ENCODE measurements at regions not wholly inside any gene's neighbourhood (a gene's known extent, or its start where the extent isn't known, plus 50 kb on each side); places are given as distances from the start of the nearest gene placed in this dataset.
"Not testable (repeated sequence)": the region's sequence is repeated elsewhere in the genome, so short reads cannot be mapped to it uniquely, and the experiment has no call there.

DNA sequence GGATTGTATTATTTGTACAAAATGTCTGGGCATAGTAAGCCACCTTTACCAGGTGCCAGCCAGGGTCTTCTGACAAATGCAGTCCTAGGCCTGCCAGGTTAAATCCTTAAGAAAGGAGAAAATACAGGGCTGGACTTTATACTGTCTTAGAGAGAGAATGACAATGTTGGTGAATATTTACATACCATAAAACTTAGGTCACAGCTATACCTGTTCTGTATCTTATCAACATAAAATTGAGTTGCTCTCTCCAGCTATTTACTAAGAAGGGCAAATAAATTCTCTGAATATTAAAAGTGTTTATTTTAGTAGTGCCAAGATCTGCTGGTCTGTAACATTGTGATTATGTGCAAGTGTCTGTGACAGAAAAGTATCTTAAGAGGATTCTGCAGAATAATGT lies 971.1 kb downstream of the AACS start:
- no peaks in the 10 kb centered on the region for H3K36me3 ChIP-seq (ENCODE audit: control insufficient read depth, insufficient read depth, low read length)
- peaks cover 4% of the 10 kb centered on the region for H3K4me1 ChIP-seq (ENCODE audit: control insufficient read depth, insufficient read depth, low read length)
- no peaks in the 10 kb centered on the region for H3K27me3 ChIP-seq (ENCODE audit: control insufficient read depth, insufficient read depth, low read length)
- no peak overlapping the region for H3K27ac ChIP-seq (ENCODE audit: low read depth, low read length)
- no peak overlapping the region for H3K4me3 ChIP-seq (ENCODE audit: low read depth, low read length)
- no peaks in the 10 kb centered on the region for H3K9me3 ChIP-seq (ENCODE audit: control insufficient read depth, insufficient read depth, low read length)
- no peak for DNase-seq (ENCODE audit: low read depth in 4 of 6, low spot score in 6 of 6)

DNA sequence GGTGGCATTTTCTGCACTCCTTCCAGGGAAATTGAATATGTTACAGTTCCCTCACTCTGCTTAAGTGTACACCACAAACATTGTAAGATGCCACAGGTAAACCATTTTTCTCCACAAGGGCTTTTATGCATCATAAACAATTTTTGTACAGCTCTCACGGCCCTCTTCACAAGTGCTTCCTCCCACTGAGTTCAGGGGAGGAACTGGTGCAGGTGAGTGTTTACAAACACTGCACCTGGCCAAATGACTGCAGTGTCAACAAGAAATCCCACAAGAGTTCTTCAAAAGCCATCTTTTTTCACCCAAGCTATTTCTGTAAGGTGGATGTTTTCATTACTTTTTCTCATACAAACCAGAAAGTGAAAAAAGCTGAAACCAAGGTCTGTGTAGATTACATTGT lies 973.2 kb downstream of the AACS start:
- DNase-seq (ENCODE audit: low read depth in 4 of 6, low spot score in 6 of 6) = no peak
- no peaks in the 10 kb centered on the region for H3K27me3 ChIP-seq (ENCODE audit: control insufficient read depth, insufficient read depth, low read length)
- H3K4me1 ChIP-seq (ENCODE audit: control insufficient read depth, insufficient read depth, low read length) = peaks cover 4% of the 10 kb centered on the region
- H3K4me3 ChIP-seq (ENCODE audit: low read depth, low read length) = no peak overlapping the region
- H3K36me3 ChIP-seq (ENCODE audit: control insufficient read depth, insufficient read depth, low read length) = no peaks in the 10 kb centered on the region
- no CpG with 5 or more reads among the region's 1 CpG for WGBS (ENCODE audit: insufficient coverage)
- H3K27ac ChIP-seq (ENCODE audit: low read depth, low read length) = no peak overlapping the region
- no peaks in the 10 kb centered on the region for H3K9me3 ChIP-seq (ENCODE audit: control insufficient read depth, insufficient read depth, low read length)

DNA sequence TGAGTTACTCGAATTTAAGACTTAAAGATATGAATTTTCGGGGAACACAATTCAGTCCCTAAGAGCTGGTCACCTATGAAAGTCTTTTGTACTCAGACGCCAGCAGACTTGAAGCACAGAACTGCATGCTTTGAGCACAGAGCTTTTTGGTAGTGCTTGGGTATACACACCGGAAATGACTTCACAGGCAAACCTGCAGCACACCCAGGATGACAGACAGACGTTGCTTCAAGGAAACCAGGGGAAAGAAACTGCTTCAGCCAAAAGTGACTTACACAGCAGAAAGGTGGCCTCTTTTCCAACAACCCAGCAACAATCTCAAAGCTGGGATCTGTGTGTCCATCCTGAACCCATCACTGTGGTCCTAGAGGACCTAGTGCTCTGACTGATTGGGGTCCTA lies 975.1 kb downstream of the AACS start:
- no peaks in the 10 kb centered on the region for H3K36me3 ChIP-seq (ENCODE audit: control insufficient read depth, insufficient read depth, low read length)
- no peak overlapping the region for H3K4me3 ChIP-seq (ENCODE audit: low read depth, low read length)
- 93% methylated on average over 4 of the region's 5 CpGs for WGBS (ENCODE audit: insufficient coverage)
- no peaks in the 10 kb centered on the region for H3K9me3 ChIP-seq (ENCODE audit: control insufficient read depth, insufficient read depth, low read length)
- peaks cover 4% of the 10 kb centered on the region for H3K4me1 ChIP-seq (ENCODE audit: control insufficient read depth, insufficient read depth, low read length)
- no peak for DNase-seq (ENCODE audit: low read depth in 4 of 6, low spot score in 6 of 6)
- H3K27me3 ChIP-seq (ENCODE audit: control insufficient read depth, insufficient read depth, low read length) = no peaks in the 10 kb centered on the region
- H3K27ac ChIP-seq (ENCODE audit: low read depth, low read length) = no peak overlapping the region

DNA sequence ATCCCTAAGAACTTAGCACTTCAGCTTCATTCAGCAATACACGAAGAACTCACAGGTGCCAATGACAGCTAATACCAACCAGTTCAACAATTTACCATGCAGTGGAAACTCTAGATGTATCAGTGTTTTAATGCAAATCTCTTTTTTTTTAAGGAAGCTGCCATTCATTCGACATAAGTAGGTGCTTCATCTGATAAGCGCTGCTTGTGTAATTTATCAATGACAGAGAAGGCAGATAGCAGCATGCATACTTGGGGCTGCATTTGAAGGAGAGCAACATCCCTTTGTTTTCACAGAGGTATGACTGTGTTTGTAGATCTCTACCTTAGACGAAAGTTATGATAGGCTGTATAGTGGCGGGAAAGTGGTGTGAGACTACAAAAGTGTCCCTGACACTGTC lies 977.1 kb downstream of the AACS start:
- DNase-seq (ENCODE audit: low read depth in 4 of 6, low spot score in 6 of 6) = no peak
- Histone ChIP-seq H3K4me3 (ENCODE audit: low read depth, low read length) (no peak overlapping the region), H3K27ac (ENCODE audit: low read depth, low read length) (no peak overlapping the region), H3K9me3 (ENCODE audit: control insufficient read depth, insufficient read depth, low read length) (no peaks in the 10 kb centered on the region), H3K4me1 (ENCODE audit: control insufficient read depth, insufficient read depth, low read length) (no peaks in the 10 kb centered on the region), H3K36me3 (ENCODE audit: control insufficient read depth, insufficient read depth, low read length) (no peaks in the 10 kb centered on the region), H3K27me3 (ENCODE audit: control insufficient read depth, insufficient read depth, low read length) (no peaks in the 10 kb centered on the region)
- 95% methylated on average over 3 of the region's 5 CpGs for WGBS (ENCODE audit: insufficient coverage)

- not testable (repeated sequence) for H3K36me3 ChIP-seq (ENCODE audit: control insufficient read depth, insufficient read depth, low read length); H3K4me3 ChIP-seq (ENCODE audit: low read depth, low read length); DNase-seq (ENCODE audit: low read depth in 4 of 6, low spot score in 6 of 6); H3K27me3 ChIP-seq (ENCODE audit: control insufficient read depth, insufficient read depth, low read length); H3K27ac ChIP-seq (ENCODE audit: low read depth, low read length); H3K4me1 ChIP-seq (ENCODE audit: control insufficient read depth, insufficient read depth, low read length); H3K9me3 ChIP-seq (ENCODE audit: control insufficient read depth, insufficient read depth, low read length)
- no CpG with 5 or more reads among the region's 5 CpGs for WGBS (ENCODE audit: insufficient coverage)
These were observed 984.3 kb downstream of the AACS start for GRCh38 chr12:126049501-126049900.

DNA sequence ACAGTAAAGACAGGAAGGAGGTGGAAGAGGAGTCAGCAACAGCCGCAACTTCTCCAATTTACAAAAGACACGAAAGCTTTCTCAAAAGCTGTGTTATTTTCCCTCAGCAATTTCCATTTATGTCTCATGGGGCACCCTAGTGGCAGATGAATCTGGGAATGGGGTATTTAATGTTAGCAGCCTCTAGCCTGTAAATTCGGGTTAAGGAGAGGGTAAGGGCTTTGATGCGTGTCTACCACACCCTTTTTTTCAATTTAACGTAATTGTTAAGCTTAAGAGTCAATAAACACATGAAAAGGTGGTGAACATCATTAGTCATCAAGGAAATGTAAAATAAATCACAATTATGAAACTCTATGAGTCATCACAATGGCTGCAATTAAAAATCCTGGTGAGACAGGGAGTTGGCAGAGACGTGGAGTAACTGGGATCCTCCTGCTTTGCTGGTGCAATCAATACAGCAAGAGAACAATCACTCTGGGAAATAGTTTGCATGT lies 986.4 kb downstream of the AACS start:
- WGBS (ENCODE audit: insufficient coverage) = no CpG with 5 or more reads among the region's 6 CpGs

DNA sequence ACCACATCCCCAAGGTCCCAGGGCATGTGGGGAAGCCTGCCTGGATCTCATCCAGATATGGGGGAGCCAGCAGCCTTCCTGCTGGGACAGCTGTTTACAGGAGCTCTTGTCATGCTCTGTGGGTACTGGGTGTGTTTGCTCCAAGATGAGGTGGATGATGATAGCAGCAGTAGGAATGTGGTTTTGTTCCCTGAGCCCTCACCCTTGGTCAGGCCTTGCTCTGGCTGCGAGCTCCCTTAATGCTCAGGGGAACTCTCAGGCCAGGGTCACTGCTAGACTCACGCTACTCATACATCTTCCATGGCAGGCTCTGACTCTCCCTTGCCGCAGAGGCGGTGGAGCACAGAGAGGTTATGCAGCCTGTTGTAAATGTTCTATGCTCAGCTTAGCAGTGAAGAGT lies 990.3 kb downstream of the AACS start:
- Histone ChIP-seq H3K27me3 (ENCODE audit: control insufficient read depth, insufficient read depth, low read length) (no peaks in the 10 kb centered on the region), H3K9me3 (ENCODE audit: control insufficient read depth, insufficient read depth, low read length) (no peaks in the 10 kb centered on the region), H3K4me3 (ENCODE audit: low read depth, low read length) (no peak overlapping the region), H3K36me3 (ENCODE audit: control insufficient read depth, insufficient read depth, low read length) (no peaks in the 10 kb centered on the region), H3K27ac (ENCODE audit: low read depth, low read length) (no peak overlapping the region), H3K4me1 (ENCODE audit: control insufficient read depth, insufficient read depth, low read length) (no peaks in the 10 kb centered on the region)
- no peak for DNase-seq (ENCODE audit: low read depth in 4 of 6, low spot score in 6 of 6)
- no CpG with 5 or more reads among the region's 4 CpGs for WGBS (ENCODE audit: insufficient coverage)

More for the DNA sequence above, 986.4 kb downstream of the AACS start:
- Histone ChIP-seq H3K4me1 (ENCODE audit: control insufficient read depth, insufficient read depth, low read length) (no peaks in the 10 kb centered on the region), H3K27me3 (ENCODE audit: control insufficient read depth, insufficient read depth, low read length) (no peaks in the 10 kb centered on the region), H3K27ac (ENCODE audit: low read depth, low read length) (no peak overlapping the region), H3K9me3 (ENCODE audit: control insufficient read depth, insufficient read depth, low read length) (no peaks in the 10 kb centered on the region), H3K4me3 (ENCODE audit: low read depth, low read length) (no peak overlapping the region), H3K36me3 (ENCODE audit: control insufficient read depth, insufficient read depth, low read length) (no peaks in the 10 kb centered on the region)
- no peak for DNase-seq (ENCODE audit: low read depth in 4 of 6, low spot score in 6 of 6)

DNA sequence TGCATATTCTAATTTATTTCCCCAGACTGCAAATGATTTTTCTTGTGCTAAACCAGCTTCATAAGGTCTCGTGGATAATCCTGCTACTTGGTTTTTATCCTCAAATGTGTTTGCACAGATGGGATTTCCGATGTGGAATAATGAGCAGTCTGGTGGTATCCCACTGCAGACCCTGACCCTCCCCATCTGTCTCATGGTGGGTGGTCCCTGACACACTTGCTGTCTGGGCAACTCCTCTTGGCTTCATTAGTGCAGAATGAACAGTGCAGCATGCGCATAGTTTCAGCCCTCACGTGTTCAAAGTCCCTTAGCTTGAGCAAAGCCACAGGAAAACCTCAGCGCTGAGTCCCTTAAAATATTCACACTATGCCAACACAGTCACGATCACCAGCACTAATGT lies 996.5 kb downstream of the AACS start:
- H3K27ac ChIP-seq (ENCODE audit: low read depth, low read length) = no peak overlapping the region
- H3K27me3 ChIP-seq (ENCODE audit: control insufficient read depth, insufficient read depth, low read length) = no peaks in the 10 kb centered on the region
- no peak overlapping the region for H3K4me3 ChIP-seq (ENCODE audit: low read depth, low read length)
- 13% methylated on average over 3 of the region's 6 CpGs for WGBS (ENCODE audit: insufficient coverage)
- DNase-seq (ENCODE audit: low read depth in 4 of 6, low spot score in 6 of 6) = peak in 2 of 6 donors; percentile 80 to 91
- H3K4me1 ChIP-seq (ENCODE audit: control insufficient read depth, insufficient read depth, low read length) = no peaks in the 10 kb centered on the region
- H3K36me3 ChIP-seq (ENCODE audit: control insufficient read depth, insufficient read depth, low read length) = no peaks in the 10 kb centered on the region
- no peaks in the 10 kb centered on the region for H3K9me3 ChIP-seq (ENCODE audit: control insufficient read depth, insufficient read depth, low read length)

DNA sequence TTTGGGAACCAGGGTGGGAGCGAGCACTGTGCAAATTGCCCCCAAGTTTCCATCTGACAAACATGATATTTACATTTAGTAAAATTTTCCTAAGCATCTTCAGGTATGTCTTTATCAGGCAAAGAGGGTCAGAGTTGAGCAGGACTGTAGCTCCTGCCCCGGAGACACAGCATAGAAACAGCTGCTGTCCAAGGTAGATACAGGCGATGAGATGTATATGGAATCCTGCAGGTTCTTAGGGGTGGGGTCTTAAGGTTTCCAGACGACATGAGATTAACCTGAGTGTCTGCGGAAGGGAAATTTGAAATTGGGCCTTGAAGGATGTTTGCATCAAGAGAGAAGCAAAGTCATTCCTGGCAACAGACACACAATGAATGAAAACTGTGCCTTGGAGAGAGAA lies 998.8 kb downstream of the AACS start:
- Histone ChIP-seq H3K4me1 (ENCODE audit: control insufficient read depth, insufficient read depth, low read length) (no peaks in the 10 kb centered on the region), H3K27me3 (ENCODE audit: control insufficient read depth, insufficient read depth, low read length) (no peaks in the 10 kb centered on the region)
- 65% methylated on average over 3 of the region's 5 CpGs for WGBS (ENCODE audit: insufficient coverage)

GRCh38 chr12:126067626-126068329 lies 1002.5 kb downstream of the AACS start:
- Histone ChIP-seq H3K4me3 (ENCODE audit: low read depth, low read length) (no peak overlapping the region), H3K4me1 (ENCODE audit: control insufficient read depth, insufficient read depth, low read length) (no peaks in the 10 kb centered on the region), H3K36me3 (ENCODE audit: control insufficient read depth, insufficient read depth, low read length) (no peaks in the 10 kb centered on the region), H3K27me3 (ENCODE audit: control insufficient read depth, insufficient read depth, low read length) (no peaks in the 10 kb centered on the region), H3K27ac (ENCODE audit: low read depth, low read length) (no peak overlapping the region), H3K9me3 (ENCODE audit: control insufficient read depth, insufficient read depth, low read length) (peaks cover 15% of the 10 kb centered on the region)
- peak in 3 of 6 donors; percentile 22 to 83 (median 81) for DNase-seq (ENCODE audit: low read depth in 4 of 6, low spot score in 6 of 6)
- WGBS (ENCODE audit: insufficient coverage) = 14% methylated on average over 1 of the region's 3 CpGs

More for the DNA sequence above, 998.8 kb downstream of the AACS start:
- H3K4me3 ChIP-seq (ENCODE audit: low read depth, low read length) = no peak overlapping the region
- H3K36me3 ChIP-seq (ENCODE audit: control insufficient read depth, insufficient read depth, low read length) = no peaks in the 10 kb centered on the region
- no peak overlapping the region for H3K27ac ChIP-seq (ENCODE audit: low read depth, low read length)
- DNase-seq (ENCODE audit: low read depth in 4 of 6, low spot score in 6 of 6) = no peak
- H3K9me3 ChIP-seq (ENCODE audit: control insufficient read depth, insufficient read depth, low read length) = no peaks in the 10 kb centered on the region

All from spinal cord (tissue), 9 donors.